Calu3 (cell line): ENCODE measurements at regions not wholly inside any gene's neighbourhood (a gene's known extent, or its start where the extent isn't known, plus 50 kb on each side); places are given as distances from the start of the nearest gene placed in this dataset.

ENCODE experiments used
- BruUV-seq: library from RNA; stranded (reverse); fragments of 400-500 nt; replicated peaks from 2 replicates; lab custom pipeline; 2021; lab: Mats Ljungman, UMichigan
- CTCF ChIA-PET: fragments of 300-600 bp; sonication (Branson Sonifier 250); formaldehyde crosslinking; loops from one replicate; lab custom pipeline; 2022; ENCODE audit warnings: antibody characterized with exemption; lab: Charles Lee
- DNase-seq: peaks from one replicate; pipeline ENCODE4 v3.0.0; 2022
- H3K27ac Mint-ChIP-seq: one replicate; pipeline ENCODE4 v1.8.0; 2022; ENCODE audit warnings: mixed read lengths; ENCODE audit not compliant: unreplicated experiment
- H3K27me3 Mint-ChIP-seq: one replicate; pipeline ENCODE4 v1.8.0; 2022; ENCODE audit warnings: mixed read lengths; ENCODE audit not compliant: unreplicated experiment
- H3K36me3 Mint-ChIP-seq: one replicate; pipeline ENCODE4 v1.8.0; 2022; ENCODE audit warnings: mild to moderate bottlenecking, moderate library complexity, mixed read lengths; ENCODE audit not compliant: insufficient read depth, unreplicated experiment
- H3K4me1 Mint-ChIP-seq: one replicate; pipeline ENCODE4 v1.8.0; 2022; ENCODE audit warnings: mild to moderate bottlenecking, low read depth, mixed read lengths; ENCODE audit not compliant: unreplicated experiment
- H3K4me3 Mint-ChIP-seq: one replicate; pipeline ENCODE4 v1.8.0; 2022; ENCODE audit warnings: mild to moderate bottlenecking, low read depth, moderate library complexity, mixed read lengths; ENCODE audit not compliant: unreplicated experiment
- H3K9me3 Mint-ChIP-seq: one replicate; pipeline ENCODE4 v1.8.0; 2022; ENCODE audit warnings: low read depth, mixed read lengths; ENCODE audit not compliant: unreplicated experiment
- CTCF ChIP-seq: fragments of 200-600 bp; IDR thresholded peaks from one replicate; pipeline ENCODE4 v1.8.0; 2022; ENCODE audit warnings: antibody characterized with exemption; ENCODE audit not compliant: unreplicated experiment
- intact Hi-C: fragments of 100-400 bp; cut with micrococcal nuclease; formaldehyde crosslinking; loops from one replicate; pipeline ENCODE4 v1.10.0; 2022; ENCODE audit not compliant: unreplicated experiment

DNA sequence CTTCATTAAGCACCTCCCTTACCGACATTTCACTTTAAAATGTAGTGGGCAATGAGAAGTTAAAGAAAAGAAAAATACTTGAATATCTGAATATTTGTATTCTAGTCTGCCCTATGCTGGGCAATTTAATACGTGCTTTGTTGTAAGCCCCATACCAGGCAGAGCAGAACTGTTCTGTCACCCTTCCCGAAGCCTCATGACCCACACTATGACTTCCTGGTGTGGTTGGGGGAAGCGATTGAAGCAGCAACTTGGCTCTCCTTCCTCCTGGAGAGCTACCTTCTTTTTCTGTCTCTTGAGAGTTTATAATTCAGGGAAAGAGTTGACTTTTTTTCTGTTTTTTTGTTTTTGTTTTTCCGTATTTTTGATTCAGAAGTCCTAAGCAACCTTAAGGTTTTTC, 243.7 kb downstream of the INHBA start:
- Mint-ChIP-seq H3K27me3 (no peaks in the 10 kb centered on the region), H3K27ac (no peak overlapping the region), H3K9me3 (peaks cover 3% of the 10 kb centered on the region), H3K4me3 (no peak overlapping the region), H3K36me3 (no peaks in the 10 kb centered on the region), H3K4me1 (no peaks in the 10 kb centered on the region)
- CTCF ChIA-PET: no interaction called here
- TF ChIP-seq CTCF: no peak
- intact Hi-C loops: no loop called here
- no TSS peak for BruUV-seq
- no peak for DNase-seq

- TF ChIP-seq CTCF: no peak
- DNase-seq: no peak
- H3K4me3 Mint-ChIP-seq: no peak overlapping the region
- BruUV-seq: no TSS peak
- H3K27me3 Mint-ChIP-seq: no peaks in the 10 kb centered on the region
- no peaks in the 10 kb centered on the region for H3K4me1 Mint-ChIP-seq
- CTCF ChIA-PET: no interaction called here
- no peaks in the 10 kb centered on the region for H3K36me3 Mint-ChIP-seq
- H3K9me3 Mint-ChIP-seq: peaks cover 3% of the 10 kb centered on the region
- H3K27ac Mint-ChIP-seq: no peak overlapping the region
- intact Hi-C loops: no loop called here
Observed at GRCh38 chr7:41457832-41458437, 245.0 kb downstream of the INHBA start.

GRCh38 chr7:41451826-41452225, 251.1 kb downstream of the INHBA start:
- H3K27ac Mint-ChIP-seq: no peak overlapping the region
- CTCF ChIA-PET: no interaction called here

GRCh38 chr7:41449694-41450093, 253.2 kb downstream of the INHBA start:
- BruUV-seq: no TSS peak
- no peak for TF ChIP-seq CTCF
- H3K36me3 Mint-ChIP-seq: no peaks in the 10 kb centered on the region
- H3K9me3 Mint-ChIP-seq: no peaks in the 10 kb centered on the region
- DNase-seq: no peak
- intact Hi-C loops: no loop called here
- no peaks in the 10 kb centered on the region for H3K27me3 Mint-ChIP-seq
- no peak overlapping the region for H3K27ac Mint-ChIP-seq
- no peak overlapping the region for H3K4me3 Mint-ChIP-seq
- CTCF ChIA-PET: no interaction called here
- no peaks in the 10 kb centered on the region for H3K4me1 Mint-ChIP-seq

More at GRCh38 chr7:41451826-41452225, 251.1 kb downstream of the INHBA start:
- Mint-ChIP-seq H3K9me3 (no peaks in the 10 kb centered on the region), H3K27me3 (no peaks in the 10 kb centered on the region), H3K36me3 (no peaks in the 10 kb centered on the region), H3K4me1 (no peaks in the 10 kb centered on the region), H3K4me3 (no peak overlapping the region)
- intact Hi-C loops: no loop called here
- DNase-seq: no peak
- no TSS peak for BruUV-seq
- no peak for TF ChIP-seq CTCF
